ENCODE measurements at regions not wholly inside any gene's neighbourhood (a gene's known extent, or its start where the extent isn't known, plus 50 kb on each side); places are given as distances from the start of the nearest gene placed in this dataset.

- Histone ChIP-seq H3K79me2 (ENCODE audit: low read length) (no peaks in the 10 kb centered on the region), H3K27ac (ENCODE audit: low read length) (no peak overlapping the region), H3K9me3 (ENCODE audit: low read length) (no peaks in the 10 kb centered on the region), H3K9me2 (replicated peaks; ENCODE audit: insufficient read depth, low read length) (no peaks in the 10 kb centered on the region), H3K4me2 (ENCODE audit: low read depth, low read length, poor library complexity, severe bottlenecking) (no peak overlapping the region), H4K20me1 (ENCODE audit: insufficient read depth, low read depth, low read length) (no peaks in the 10 kb centered on the region), H2AFZ (ENCODE audit: low read length) (no peak overlapping the region), H3K36me3 (ENCODE audit: insufficient read depth, low read length) (no peaks in the 10 kb centered on the region), H3K4me3 (ENCODE audit: low read length) (no peak overlapping the region), H3K27me3 (ENCODE audit: low read length) (no peaks in the 10 kb centered on the region), H3K9ac (ENCODE audit: low read length) (no peak overlapping the region), H3K4me1 (ENCODE audit: low read length) (no peaks in the 10 kb centered on the region)
- no peak for DNase-seq
These were observed 371.7 kb upstream of the PTBP2 start for GRCh38 chr1:96349896-96350295.

GRCh38 chr1:96352733-96353132 lies 368.9 kb upstream of the PTBP2 start:
- H3K4me2 ChIP-seq (ENCODE audit: low read depth, low read length, poor library complexity, severe bottlenecking) = no peak overlapping the region
- no peaks in the 10 kb centered on the region for H4K20me1 ChIP-seq (ENCODE audit: insufficient read depth, low read depth, low read length)
- no peaks in the 10 kb centered on the region for H3K4me1 ChIP-seq (ENCODE audit: low read length)
- H3K79me2 ChIP-seq (ENCODE audit: low read length) = no peaks in the 10 kb centered on the region
- H3K27ac ChIP-seq (ENCODE audit: low read length) = no peak overlapping the region
- H3K9me2 ChIP-seq (replicated peaks; ENCODE audit: insufficient read depth, low read length) = no peaks in the 10 kb centered on the region
- DNase-seq = no peak
- no peak overlapping the region for H3K4me3 ChIP-seq (ENCODE audit: low read length)
- H3K27me3 ChIP-seq (ENCODE audit: low read length) = no peaks in the 10 kb centered on the region
- H3K9ac ChIP-seq (ENCODE audit: low read length) = no peak overlapping the region
- no peaks in the 10 kb centered on the region for H3K9me3 ChIP-seq (ENCODE audit: low read length)
- H2AFZ ChIP-seq (ENCODE audit: low read length) = no peak overlapping the region
- H3K36me3 ChIP-seq (ENCODE audit: insufficient read depth, low read length) = no peaks in the 10 kb centered on the region

- no peaks in the 10 kb centered on the region for H3K79me2 ChIP-seq (ENCODE audit: low read length)
- H4K20me1 ChIP-seq (ENCODE audit: insufficient read depth, low read depth, low read length) = no peaks in the 10 kb centered on the region
- H3K9me2 ChIP-seq (replicated peaks; ENCODE audit: insufficient read depth, low read length) = no peaks in the 10 kb centered on the region
- no peaks in the 10 kb centered on the region for H3K4me1 ChIP-seq (ENCODE audit: low read length)
- H3K27ac ChIP-seq (ENCODE audit: low read length) = no peak overlapping the region
- no peak overlapping the region for H3K4me3 ChIP-seq (ENCODE audit: low read length)
- H2AFZ ChIP-seq (ENCODE audit: low read length) = no peak overlapping the region
- no peaks in the 10 kb centered on the region for H3K9me3 ChIP-seq (ENCODE audit: low read length)
- H3K9ac ChIP-seq (ENCODE audit: low read length) = no peak overlapping the region
- H3K4me2 ChIP-seq (ENCODE audit: low read depth, low read length, poor library complexity, severe bottlenecking) = no peak overlapping the region
- H3K36me3 ChIP-seq (ENCODE audit: insufficient read depth, low read length) = no peaks in the 10 kb centered on the region
- H3K27me3 ChIP-seq (ENCODE audit: low read length) = no peaks in the 10 kb centered on the region
- DNase-seq = no peak
These were observed 366.1 kb upstream of the PTBP2 start for GRCh38 chr1:96355521-96355920.

- Histone ChIP-seq H3K4me3 (ENCODE audit: low read length) (no peak overlapping the region), H4K20me1 (ENCODE audit: insufficient read depth, low read depth, low read length) (no peaks in the 10 kb centered on the region), H3K9me2 (replicated peaks; ENCODE audit: insufficient read depth, low read length) (no peaks in the 10 kb centered on the region), H3K4me1 (ENCODE audit: low read length) (no peaks in the 10 kb centered on the region), H3K27me3 (ENCODE audit: low read length) (no peaks in the 10 kb centered on the region), H3K36me3 (ENCODE audit: insufficient read depth, low read length) (no peaks in the 10 kb centered on the region), H3K9me3 (ENCODE audit: low read length) (no peaks in the 10 kb centered on the region), H2AFZ (ENCODE audit: low read length) (no peak overlapping the region), H3K4me2 (ENCODE audit: low read depth, low read length, poor library complexity, severe bottlenecking) (no peak overlapping the region), H3K9ac (ENCODE audit: low read length) (no peak overlapping the region), H3K79me2 (ENCODE audit: low read length) (no peaks in the 10 kb centered on the region), H3K27ac (ENCODE audit: low read length) (no peak overlapping the region)
- no peak for DNase-seq
These were observed 365.6 kb upstream of the PTBP2 start for GRCh38 chr1:96355961-96356360.

- H2AFZ ChIP-seq (ENCODE audit: low read length) = no peak overlapping the region
- no peaks in the 10 kb centered on the region for H4K20me1 ChIP-seq (ENCODE audit: insufficient read depth, low read depth, low read length)
- H3K9me2 ChIP-seq (replicated peaks; ENCODE audit: insufficient read depth, low read length) = no peaks in the 10 kb centered on the region
- no peaks in the 10 kb centered on the region for H3K4me1 ChIP-seq (ENCODE audit: low read length)
- no peaks in the 10 kb centered on the region for H3K27me3 ChIP-seq (ENCODE audit: low read length)
- no peaks in the 10 kb centered on the region for H3K79me2 ChIP-seq (ENCODE audit: low read length)
- no peaks in the 10 kb centered on the region for H3K36me3 ChIP-seq (ENCODE audit: insufficient read depth, low read length)
- H3K9ac ChIP-seq (ENCODE audit: low read length) = no peak overlapping the region
- no peaks in the 10 kb centered on the region for H3K9me3 ChIP-seq (ENCODE audit: low read length)
- no peak for DNase-seq
- H3K4me3 ChIP-seq (ENCODE audit: low read length) = no peak overlapping the region
- H3K4me2 ChIP-seq (ENCODE audit: low read depth, low read length, poor library complexity, severe bottlenecking) = no peak overlapping the region
- no peak overlapping the region for H3K27ac ChIP-seq (ENCODE audit: low read length)
These were observed 364.3 kb upstream of the PTBP2 start for GRCh38 chr1:96357141-96357765.

- no peaks in the 10 kb centered on the region for H3K4me1 ChIP-seq (ENCODE audit: low read length)
These were observed 363.5 kb upstream of the PTBP2 start for GRCh38 chr1:96358057-96358456.

GRCh38 chr1:96360036-96360795 lies 361.4 kb upstream of the PTBP2 start:
- Histone ChIP-seq H4K20me1 (ENCODE audit: insufficient read depth, low read depth, low read length) (no peaks in the 10 kb centered on the region), H3K27me3 (ENCODE audit: low read length) (no peaks in the 10 kb centered on the region), H3K9me2 (replicated peaks; ENCODE audit: insufficient read depth, low read length) (no peaks in the 10 kb centered on the region), H3K36me3 (ENCODE audit: insufficient read depth, low read length) (no peaks in the 10 kb centered on the region), H3K79me2 (ENCODE audit: low read length) (no peaks in the 10 kb centered on the region), H3K4me1 (ENCODE audit: low read length) (no peaks in the 10 kb centered on the region), H3K27ac (ENCODE audit: low read length) (no peak overlapping the region), H3K4me2 (ENCODE audit: low read depth, low read length, poor library complexity, severe bottlenecking) (no peak overlapping the region), H3K9ac (ENCODE audit: low read length) (no peak overlapping the region), H3K9me3 (ENCODE audit: low read length) (no peaks in the 10 kb centered on the region), H2AFZ (ENCODE audit: low read length) (no peak overlapping the region), H3K4me3 (ENCODE audit: low read length) (no peak overlapping the region)
- DNase-seq = no peak

More at GRCh38 chr1:96358057-96358456, 363.5 kb upstream of the PTBP2 start:
- no peaks in the 10 kb centered on the region for H4K20me1 ChIP-seq (ENCODE audit: insufficient read depth, low read depth, low read length)
- H3K27ac ChIP-seq (ENCODE audit: low read length) = no peak overlapping the region
- no peaks in the 10 kb centered on the region for H3K9me3 ChIP-seq (ENCODE audit: low read length)
- no peak for DNase-seq
- H3K27me3 ChIP-seq (ENCODE audit: low read length) = no peaks in the 10 kb centered on the region
- no peaks in the 10 kb centered on the region for H3K9me2 ChIP-seq (replicated peaks; ENCODE audit: insufficient read depth, low read length)
- no peak overlapping the region for H3K4me3 ChIP-seq (ENCODE audit: low read length)
- no peak overlapping the region for H2AFZ ChIP-seq (ENCODE audit: low read length)
- H3K79me2 ChIP-seq (ENCODE audit: low read length) = no peaks in the 10 kb centered on the region
- no peaks in the 10 kb centered on the region for H3K36me3 ChIP-seq (ENCODE audit: insufficient read depth, low read length)
- H3K4me2 ChIP-seq (ENCODE audit: low read depth, low read length, poor library complexity, severe bottlenecking) = no peak overlapping the region
- no peak overlapping the region for H3K9ac ChIP-seq (ENCODE audit: low read length)

GRCh38 chr1:96361271-96361856 lies 360.2 kb upstream of the PTBP2 start:
- Histone ChIP-seq H3K36me3 (ENCODE audit: insufficient read depth, low read length) (no peaks in the 10 kb centered on the region), H3K9ac (ENCODE audit: low read length) (no peak overlapping the region), H3K4me2 (ENCODE audit: low read depth, low read length, poor library complexity, severe bottlenecking) (no peak overlapping the region), H3K9me2 (replicated peaks; ENCODE audit: insufficient read depth, low read length) (no peaks in the 10 kb centered on the region), H2AFZ (ENCODE audit: low read length) (no peak overlapping the region), H4K20me1 (ENCODE audit: insufficient read depth, low read depth, low read length) (no peaks in the 10 kb centered on the region), H3K9me3 (ENCODE audit: low read length) (no peaks in the 10 kb centered on the region), H3K79me2 (ENCODE audit: low read length) (no peaks in the 10 kb centered on the region), H3K27ac (ENCODE audit: low read length) (no peak overlapping the region), H3K4me3 (ENCODE audit: low read length) (no peak overlapping the region), H3K4me1 (ENCODE audit: low read length) (no peaks in the 10 kb centered on the region), H3K27me3 (ENCODE audit: low read length) (no peaks in the 10 kb centered on the region)
- DNase-seq = no peak
